Heart right ventricle (tissue), 16 donors: ENCODE measurements at regions not wholly inside any gene's neighbourhood (a gene's known extent, or its start where the extent isn't known, plus 50 kb on each side); places are given as distances from the start of the nearest gene placed in this dataset.

Experiments used
- ATAC-seq, 8 donors: fragments of 200-7000 bp; cut with Tn5 transposase; one replicate each; pipeline ENCODE4 v1.9.1; 2020; ENCODE audit warnings: mild to moderate bottlenecking in 8 of 8, moderate library complexity in 8 of 8, moderate number of reproducible peaks in 1 of 8
- DNase-seq, 2 donors: peaks; one replicate each; pipeline ENCODE4 v3.0.0-alpha.2; 2020
- H3K27ac ChIP-seq, 10 donors: fragments of 200-600 bp; sonication (generic) in 2 of 10; one replicate each; pipeline versions ENCODE4 v1.5.0 to v1.8.0; 2020 to 2022; ENCODE audit warnings: mild to moderate bottlenecking in 3 of 10
- H3K27me3 ChIP-seq, 7 donors: fragments of 200-600 bp; one replicate each; pipeline ENCODE4 v1.8.0; 2021 to 2022; ENCODE audit warnings: mild to moderate bottlenecking in 2 of 7
- H3K36me3 ChIP-seq, 9 donors: fragments of 200-600 bp; sonication (generic) in 1 of 9; one replicate each; pipeline versions ENCODE4 v1.5.0 to v1.8.0; 2020 to 2022; ENCODE audit warnings: mild to moderate bottlenecking in 2 of 9
- H3K4me1 ChIP-seq, 9 donors: fragments of 200-600 bp; sonication (generic) in 1 of 9; one replicate each; pipeline versions ENCODE4 v1.5.0 to v1.8.0; 2020 to 2022; ENCODE audit warnings: mild to moderate bottlenecking in 4 of 9
- H3K4me3 ChIP-seq, 10 donors: fragments of 200-600 bp; sonication (generic) in 2 of 10; one replicate each; pipeline versions ENCODE4 v1.5.0 to v1.8.0; 2020 to 2022; ENCODE audit warnings: mild to moderate bottlenecking in 7 of 10, moderate library complexity in 2 of 10
- H3K9me3 ChIP-seq, 11 donors: fragments of 200-600 bp in 10 of 11; sonication (generic) in 2 of 11; one replicate each; pipeline versions ENCODE4 v1.5.0 to v1.8.0; 2013 to 2022; ENCODE audit warnings: mild to moderate bottlenecking in 2 of 11, control low read depth in 1 of 11, moderate library complexity in 1 of 11
- WGBS, 2 donors: extraction: QIAGEN DNeasy Blood & Tissue Kit; methylation state at CpG; one replicate each; pipeline ENCODE4 v1.1.7; 2013; ENCODE audit warnings: inconsistent platforms in 1 of 2; 5-methylcytosine and 5-hydroxymethylcytosine counted together
- intact Hi-C, 10 donors: fragments of 100-400 bp; cut with DNase I; formaldehyde crosslinking; loops; one replicate each; pipeline versions ENCODE4 v1.11.1 to v1.14.2; 2022
- TF ChIP-seq, protein P1 (sequence below), 9 donors: fragments of 200-600 bp; sonication (generic) in 2 of 9; IDR thresholded peaks; one replicate each; pipeline versions ENCODE4 v1.5.0 to v1.8.0; 2021 to 2022; ENCODE audit warnings: antibody characterized with exemption in 9 of 9, mild to moderate bottlenecking in 5 of 9, moderate library complexity in 1 of 9
- donor health status: Arrhythmogenic right ventricular cardiomyopathy.
- donor health status: ischemic (EF 13 %, LVEDD 7.1; RV severe dilation, severe dysfunction).
- donor health status: healthy with polysubstance abuse.
- donor health status: DM: no; HTN: yes; CAD: no.
- donor health status: DM: no; HTN: no; CAD: no.
- donor health status: ischemic (EF 25% LVEDD 6.9; RV normal size, moderate dysfunction).
- donor health status: ischemic (EF 25% LVEDD 5.7; RV mildly dilated, moderate dysfunction).
- donor health status: healthy.
- donor health status: DM: yes; HTN: yes; CAD: no.
- donor health status: Ischemic cardiomyopathy.
- donor health status: ischemic (EF 35%, LVEDD 5.7; RV mildly dilated, moderate dysfunction).
- donor health status: nonischemic (EF 11% LVEDD 7.7; RV severe dilation, severe dysfunction).
- donor health status: DM: yes; HTN: yes; CAD: no.
- donor health status: PGD.
- donor health status: ischemic (EF 29% LVEDD 5.4; RV normal size, mild dysfunction).
- donor health status: nonischemic (EF 23%, LVEDD 6.1; RV moderate dilation, normal function).

DNA sequence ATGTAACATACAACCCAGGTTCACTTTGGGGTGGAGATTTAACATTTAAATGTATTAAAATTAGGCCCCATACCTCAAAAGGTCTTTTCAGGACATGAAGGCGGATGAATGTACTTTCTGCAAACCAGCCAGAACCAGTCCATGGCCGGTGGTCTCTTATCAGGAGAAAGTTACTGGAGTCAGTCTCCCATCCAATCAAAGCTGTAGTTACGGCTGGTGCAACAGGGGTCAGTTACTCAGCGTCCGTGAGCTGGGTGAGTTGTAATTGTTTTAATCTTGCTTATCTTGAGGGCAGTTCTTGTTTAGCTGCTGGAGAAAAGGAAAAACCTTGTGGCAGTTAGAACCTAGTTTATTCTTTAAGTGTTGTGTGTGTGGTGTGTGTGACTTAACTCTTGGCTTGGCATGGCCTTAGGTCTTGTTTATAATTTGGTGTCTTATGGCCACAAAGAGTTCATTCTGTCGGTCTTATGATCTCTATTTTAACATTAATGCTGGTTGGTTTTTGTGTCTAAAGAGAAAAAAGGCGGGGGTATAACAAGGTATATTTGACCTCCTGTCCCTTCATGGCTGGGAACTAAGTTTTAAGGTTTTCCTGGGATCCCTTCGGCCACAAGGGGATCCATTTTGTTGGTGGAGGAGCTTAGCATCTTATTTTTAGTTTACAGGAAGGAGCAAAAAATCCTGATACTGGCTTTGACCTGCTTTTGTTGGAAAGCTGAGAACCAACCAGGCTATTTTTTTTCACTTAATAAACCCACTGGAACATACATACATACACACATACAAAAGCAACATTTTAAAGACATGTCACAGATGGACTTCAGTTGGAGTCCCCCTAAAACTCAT lies 143.5 kb upstream of the NCK2 start:
- no peak overlapping the region for H3K27ac ChIP-seq
- TF ChIP-seq, protein P1, sequence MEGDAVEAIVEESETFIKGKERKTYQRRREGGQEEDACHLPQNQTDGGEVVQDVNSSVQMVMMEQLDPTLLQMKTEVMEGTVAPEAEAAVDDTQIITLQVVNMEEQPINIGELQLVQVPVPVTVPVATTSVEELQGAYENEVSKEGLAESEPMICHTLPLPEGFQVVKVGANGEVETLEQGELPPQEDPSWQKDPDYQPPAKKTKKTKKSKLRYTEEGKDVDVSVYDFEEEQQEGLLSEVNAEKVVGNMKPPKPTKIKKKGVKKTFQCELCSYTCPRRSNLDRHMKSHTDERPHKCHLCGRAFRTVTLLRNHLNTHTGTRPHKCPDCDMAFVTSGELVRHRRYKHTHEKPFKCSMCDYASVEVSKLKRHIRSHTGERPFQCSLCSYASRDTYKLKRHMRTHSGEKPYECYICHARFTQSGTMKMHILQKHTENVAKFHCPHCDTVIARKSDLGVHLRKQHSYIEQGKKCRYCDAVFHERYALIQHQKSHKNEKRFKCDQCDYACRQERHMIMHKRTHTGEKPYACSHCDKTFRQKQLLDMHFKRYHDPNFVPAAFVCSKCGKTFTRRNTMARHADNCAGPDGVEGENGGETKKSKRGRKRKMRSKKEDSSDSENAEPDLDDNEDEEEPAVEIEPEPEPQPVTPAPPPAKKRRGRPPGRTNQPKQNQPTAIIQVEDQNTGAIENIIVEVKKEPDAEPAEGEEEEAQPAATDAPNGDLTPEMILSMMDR (IDR thresholded peaks at IDR 0.05): no peak
- peaks cover 0 to 46% (median 18%) of the 10 kb centered on the region in 9 donors for H3K4me1 ChIP-seq
- intact Hi-C loops: loop anchor here in 2 of 10 donors (10.0 kb wide), 1 partner anchor 144 kb away; the partner anchor contains the start of gene NCK2 (in 2 of the 2)
- no peaks in the 10 kb centered on the region for H3K27me3 ChIP-seq
- ATAC-seq: no peak
- H3K9me3 ChIP-seq: no peaks in the 10 kb centered on the region
- no peaks in the 10 kb centered on the region for H3K36me3 ChIP-seq
- H3K4me3 ChIP-seq: no peak overlapping the region
- 66 to 71% methylated on average over 8 of the region's 8 CpGs for WGBS, 2 donors
- DNase-seq: no peak

DNA sequence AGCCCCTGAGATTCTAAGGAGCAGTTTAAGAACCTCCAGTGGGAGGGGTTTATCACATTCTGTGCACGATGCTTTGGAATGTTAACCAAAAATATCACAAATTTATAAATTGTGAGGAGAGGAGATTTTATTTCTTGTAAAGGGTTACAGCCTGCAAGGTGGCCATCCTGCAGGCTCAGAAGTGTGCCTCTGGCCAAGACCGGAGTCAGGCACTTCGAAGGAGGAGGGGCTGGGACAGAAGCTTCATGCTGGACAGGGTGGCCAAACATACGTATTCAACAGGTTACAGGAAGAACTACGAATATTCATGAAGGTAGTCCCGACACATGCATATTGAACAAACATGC lies 144.1 kb upstream of the NCK2 start:
- TF ChIP-seq, protein P1 (IDR thresholded peaks at IDR 0.05): no peak
- ATAC-seq (no peak), DNase-seq (no peak)
- 75 to 83% methylated on average over 6 of the region's 6 CpGs for WGBS, 2 donors
- H3K36me3 ChIP-seq: no peaks in the 10 kb centered on the region
- H3K27me3 ChIP-seq: no peaks in the 10 kb centered on the region
- no peak overlapping the region for H3K4me3 ChIP-seq
- intact Hi-C loops: loop anchor here in 2 of 10 donors (10.0 kb wide), 1 partner anchor 144 kb away; the partner anchor contains the start of gene NCK2 (in 2 of the 2)
- no peaks in the 10 kb centered on the region for H3K9me3 ChIP-seq
- H3K27ac ChIP-seq: no peak overlapping the region
- peaks cover 0 to 41% (median 15%) of the 10 kb centered on the region in 9 donors for H3K4me1 ChIP-seq

DNA sequence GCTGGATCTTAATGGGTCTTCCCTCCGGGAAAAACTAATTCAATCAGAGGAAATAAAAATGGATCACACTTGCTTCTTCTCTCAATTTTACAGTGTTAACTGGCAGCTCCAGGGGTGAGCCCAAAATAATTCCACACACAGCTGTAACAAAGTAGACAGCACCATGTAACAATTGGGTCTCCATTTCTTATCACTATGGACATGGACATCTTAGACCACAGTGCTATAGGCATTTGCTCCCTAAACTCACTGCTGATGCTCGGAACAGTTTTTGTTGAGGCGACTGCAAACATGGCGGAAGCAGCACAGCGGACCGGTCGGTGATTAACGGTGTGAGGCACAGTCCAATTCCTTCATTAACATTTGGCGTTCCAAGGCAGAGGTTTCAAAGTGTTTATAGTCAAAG lies 144.7 kb upstream of the NCK2 start:
- H3K36me3 ChIP-seq: no peaks in the 10 kb centered on the region
- intact Hi-C loops: loop anchor here in 2 of 10 donors (10.0 kb wide), 1 partner anchor 145 kb away; the partner anchor contains the start of gene NCK2 (in 2 of the 2)
- WGBS, 2 donors: 95 to 97% methylated on average over 9 of the region's 9 CpGs
- H3K27me3 ChIP-seq: no peaks in the 10 kb centered on the region
- peaks cover 0 to 36% (median 11%) of the 10 kb centered on the region in 9 donors for H3K4me1 ChIP-seq
- no peak for ATAC-seq
- no peaks in the 10 kb centered on the region for H3K9me3 ChIP-seq
- no peak overlapping the region for H3K4me3 ChIP-seq
- no peak for DNase-seq
- H3K27ac ChIP-seq: no peak overlapping the region
- TF ChIP-seq, protein P1 (IDR thresholded peaks at IDR 0.05): no peak

DNA sequence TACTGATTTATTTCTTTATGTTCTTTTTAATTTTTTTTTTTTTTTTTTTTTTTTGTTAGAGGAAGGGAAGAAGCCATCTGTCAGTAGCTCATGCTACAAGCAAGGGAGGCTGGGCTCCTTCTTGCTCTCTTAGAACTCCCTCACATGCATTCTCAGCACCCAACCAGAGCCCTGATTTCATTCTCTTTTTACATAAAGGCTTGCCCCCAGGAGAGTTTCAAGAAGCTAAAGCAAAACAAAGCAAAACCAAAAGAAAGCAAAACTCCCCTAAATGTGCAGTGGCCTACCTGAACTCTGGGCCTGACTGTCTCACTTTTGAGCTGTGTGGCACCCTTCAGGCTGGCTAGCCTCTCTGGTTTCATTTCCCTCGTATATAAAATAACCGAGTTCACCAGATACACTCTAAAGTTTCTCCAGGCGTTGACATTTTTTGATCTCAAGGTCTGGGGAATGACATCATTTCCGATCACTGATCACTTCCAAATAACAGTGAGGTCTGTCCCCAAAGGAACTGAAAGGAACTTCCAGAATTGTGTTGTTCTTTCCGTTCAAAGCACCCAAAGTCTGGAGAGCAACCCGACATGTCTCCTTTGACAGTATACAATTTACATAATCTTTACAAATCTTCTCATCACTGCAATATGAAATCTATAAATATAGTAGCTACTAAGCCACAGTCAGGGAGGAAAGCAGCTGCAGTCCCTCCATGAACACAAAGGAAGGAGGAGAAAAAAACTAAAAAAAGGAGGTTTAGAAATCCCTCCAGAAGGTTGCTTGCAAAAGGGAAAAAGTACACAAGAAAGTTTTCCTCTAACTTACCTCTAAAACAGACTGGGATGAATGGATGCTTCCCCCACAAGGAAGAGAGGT lies 145.6 kb upstream of the NCK2 start:
- H3K4me1 ChIP-seq: peaks cover 0 to 27% (median 5%) of the 10 kb centered on the region in 9 donors
- DNase-seq (no peak), ATAC-seq (peak in 4 of 8 donors; percentile 32 to 47 (median 36))
- TF ChIP-seq, protein P1 (IDR thresholded peaks at IDR 0.05): no peak
- intact Hi-C loops: no loop called here
- no peaks in the 10 kb centered on the region for H3K36me3 ChIP-seq
- H3K9me3 ChIP-seq: no peaks in the 10 kb centered on the region
- H3K27me3 ChIP-seq: no peaks in the 10 kb centered on the region
- WGBS, 2 donors: 52 to 72% methylated on average over 6 of the region's 6 CpGs
- H3K27ac ChIP-seq: peak overlapping the region in 1 of 10 donors; percentile 40
- H3K4me3 ChIP-seq: no peak overlapping the region
